CD14-positive monocyte (primary cell): ENCODE measurements at regions not wholly inside any gene's neighbourhood (a gene's known extent, or its start where the extent isn't known, plus 50 kb on each side); places are given as distances from the start of the nearest gene placed in this dataset.

Experiments
- DNase-seq, 3 donors: peaks; one replicate each; pipeline ENCODE4 v3.0.0-alpha.2; 2011 to 2022
- H2AFZ ChIP-seq: 2 replicates; pipeline ENCODE4 v1.6.0; 2012; ENCODE audit warnings: mild to moderate bottlenecking, low read depth, low read length, inconsistent platforms; ENCODE audit not compliant: insufficient read depth, poor library complexity, severe bottlenecking
- H3K27ac ChIP-seq, 2 donors: 1 replicate in 1 of 2; 2 replicates in 1 of 2; pipeline ENCODE4 v1.5.1; 2012 to 2013; ENCODE audit warnings: low read length in 2 of 2, control low read depth in 1 of 2, inconsistent platforms in 1 of 2, low read depth in 1 of 2, mild to moderate bottlenecking in 1 of 2
- H3K27me3 ChIP-seq, 2 donors: one replicate each; pipeline versions ENCODE4 v1.6.0 to v1.6.1; 2011 to 2013; ENCODE audit warnings: low read length in 2 of 2; ENCODE audit not compliant: control insufficient read depth in 2 of 2, insufficient read depth in 2 of 2
- H3K36me3 ChIP-seq, 2 donors: replicated peaks in 1 of 2; 1 replicate in 1 of 2; 2 replicates in 1 of 2; pipeline versions ENCODE4 v1.5.1 to v1.6.1; 2012 to 2013; ENCODE audit warnings: low read length in 2 of 2, control low read depth in 1 of 2, inconsistent platforms in 1 of 2, mild to moderate bottlenecking in 1 of 2; ENCODE audit not compliant: insufficient read depth in 2 of 2, control insufficient read depth in 1 of 2
- H3K4me1 ChIP-seq, 2 donors: 1 replicate in 1 of 2; 2 replicates in 1 of 2; pipeline versions ENCODE4 v1.5.1 to v1.6.1; 2012 to 2013; ENCODE audit warnings: low read length in 2 of 2, control low read depth in 1 of 2, inconsistent platforms in 1 of 2, mild to moderate bottlenecking in 1 of 2, moderate library complexity in 1 of 2; ENCODE audit not compliant: insufficient read depth in 2 of 2, control insufficient read depth in 1 of 2
- H3K4me2 ChIP-seq: replicated peaks from 2 replicates; pipeline ENCODE3; 2012; ENCODE audit warnings: low read length, moderate library complexity, mild to moderate bottlenecking; ENCODE audit not compliant: poor library complexity, severe bottlenecking; ENCODE audit errors: extremely low read depth
- H3K4me3 ChIP-seq, 3 experiments: fragments of 200-600 bp in 1 of 3; sonication (generic) in 1 of 3; replicated peaks in 1 of 3; 1 replicate in 2 of 3; 2 replicates in 1 of 3; pipeline ENCODE4 v1.5.1; 2011 to 2013; ENCODE audit warnings: low read length in 3 of 3, mild to moderate bottlenecking in 3 of 3, control low read depth in 2 of 3, low read depth in 2 of 3, inconsistent platforms in 1 of 3, moderate library complexity in 1 of 3
- H3K79me2 ChIP-seq: 2 replicates; pipeline ENCODE4 v1.6.0; 2012; ENCODE audit warnings: mild to moderate bottlenecking, control low read depth, inconsistent platforms, low read length, moderate library complexity; ENCODE audit not compliant: insufficient read depth
- H3K9ac ChIP-seq: 2 replicates; pipeline ENCODE4 v1.6.0; 2017; ENCODE audit warnings: low read length, mild to moderate bottlenecking; ENCODE audit not compliant: insufficient read depth, poor library complexity, severe bottlenecking
- H3K9me3 ChIP-seq, 2 donors: replicated peaks in 1 of 2; 1 replicate in 1 of 2; 2 replicates in 1 of 2; pipeline versions ENCODE4 v1.5.1 to v1.6.1; 2012 to 2013; ENCODE audit warnings: low read length in 2 of 2, control low read depth in 1 of 2; ENCODE audit not compliant: control insufficient read depth in 1 of 2, insufficient read depth in 1 of 2
- H4K20me1 ChIP-seq: 2 replicates; pipeline ENCODE4 v1.6.0; 2012; ENCODE audit warnings: mild to moderate bottlenecking, low read length, control low read depth, moderate library complexity; ENCODE audit not compliant: insufficient read depth
- H3K27ac Mint-ChIP-seq, 7 donors: one replicate each; pipeline ENCODE4 v1.8.0; 2020; ENCODE audit warnings: mild to moderate bottlenecking in 7 of 7, mixed read lengths in 7 of 7, moderate library complexity in 6 of 7, inconsistent platforms in 2 of 7
- H3K27me3 Mint-ChIP-seq, 3 donors: one replicate each; pipeline ENCODE4 v1.8.0; 2021 to 2022; ENCODE audit warnings: low read depth in 3 of 3, mild to moderate bottlenecking in 3 of 3, mixed read lengths in 3 of 3, moderate library complexity in 3 of 3, inconsistent platforms in 1 of 3
- H3K36me3 Mint-ChIP-seq, 2 donors: one replicate each; pipeline ENCODE4 v1.8.0; 2020; ENCODE audit warnings: mixed read lengths in 2 of 2, inconsistent platforms in 1 of 2, mild to moderate bottlenecking in 1 of 2
- H3K4me1 Mint-ChIP-seq: one replicate; pipeline ENCODE4 v1.8.0; 2020; ENCODE audit warnings: mild to moderate bottlenecking, mixed read lengths
- H3K4me3 Mint-ChIP-seq, 2 donors: one replicate each; pipeline ENCODE4 v1.8.0; 2020; ENCODE audit warnings: mild to moderate bottlenecking in 2 of 2, mixed read lengths in 2 of 2, moderate library complexity in 1 of 2
- H3K9me3 Mint-ChIP-seq, 7 donors: one replicate each; pipeline ENCODE4 v1.8.0; 2020 to 2022; ENCODE audit warnings: mixed read lengths in 7 of 7, mild to moderate bottlenecking in 6 of 7, moderate library complexity in 6 of 7, inconsistent platforms in 2 of 7
- WGBS: methylation state at CpG from one replicate; pipeline ENCODE4 v1.1.5; 2013; ENCODE audit warnings: missing lambda C conversion rate; ENCODE audit not compliant: insufficient coverage; 5-methylcytosine and 5-hydroxymethylcytosine counted together
- intact Hi-C, 2 donors: fragments of 100-400 bp; cut with micrococcal nuclease; formaldehyde crosslinking; loops; one replicate each; pipeline versions ENCODE4 v1.15.0 to v1.15.1; 2023
- TF ChIP-seq, protein P1 (sequence below): fragments of 200-600 bp; IDR thresholded peaks from one replicate; pipeline ENCODE4 v1.8.0; 2022; ENCODE audit warnings: antibody characterized with exemption, mild to moderate bottlenecking

DNA sequence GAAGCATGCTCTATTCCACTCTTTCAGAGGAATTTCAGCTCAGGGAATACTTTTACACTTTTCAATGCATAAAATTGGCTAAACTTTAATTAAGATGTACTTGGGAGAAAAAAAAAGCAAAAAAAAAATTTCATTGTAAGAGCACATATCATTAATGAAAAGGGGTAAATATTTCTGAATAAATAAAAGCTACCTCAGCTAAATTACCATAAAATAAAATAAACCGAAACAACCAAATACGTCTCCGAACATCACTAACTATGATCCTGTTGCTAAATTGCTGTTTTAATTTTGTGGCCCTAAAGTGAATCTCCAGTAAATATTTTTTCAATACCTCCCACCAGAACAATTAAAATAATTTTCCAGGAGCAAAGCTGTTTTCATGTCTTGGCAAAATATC, 203.7 kb upstream of the KCNJ16 start:
- no peaks in the 10 kb centered on the region for H3K79me2 ChIP-seq
- H3K36me3 ChIP-seq, result no peaks in the 10 kb centered on the region
- Mint-ChIP-seq H3K27ac (no peak overlapping the region), H3K4me3 (no peak overlapping the region), H3K36me3 (no peaks in the 10 kb centered on the region), H3K27me3 (peaks cover 0 to 2% (median 0%) of the 10 kb centered on the region in 3 donors), H3K4me1 (no peaks in the 10 kb centered on the region), H3K9me3 (peaks cover 5 to 18% (median 12%) of the 10 kb centered on the region in 7 donors)
- intact Hi-C loops, result no loop called here
- TF ChIP-seq, protein P1, sequence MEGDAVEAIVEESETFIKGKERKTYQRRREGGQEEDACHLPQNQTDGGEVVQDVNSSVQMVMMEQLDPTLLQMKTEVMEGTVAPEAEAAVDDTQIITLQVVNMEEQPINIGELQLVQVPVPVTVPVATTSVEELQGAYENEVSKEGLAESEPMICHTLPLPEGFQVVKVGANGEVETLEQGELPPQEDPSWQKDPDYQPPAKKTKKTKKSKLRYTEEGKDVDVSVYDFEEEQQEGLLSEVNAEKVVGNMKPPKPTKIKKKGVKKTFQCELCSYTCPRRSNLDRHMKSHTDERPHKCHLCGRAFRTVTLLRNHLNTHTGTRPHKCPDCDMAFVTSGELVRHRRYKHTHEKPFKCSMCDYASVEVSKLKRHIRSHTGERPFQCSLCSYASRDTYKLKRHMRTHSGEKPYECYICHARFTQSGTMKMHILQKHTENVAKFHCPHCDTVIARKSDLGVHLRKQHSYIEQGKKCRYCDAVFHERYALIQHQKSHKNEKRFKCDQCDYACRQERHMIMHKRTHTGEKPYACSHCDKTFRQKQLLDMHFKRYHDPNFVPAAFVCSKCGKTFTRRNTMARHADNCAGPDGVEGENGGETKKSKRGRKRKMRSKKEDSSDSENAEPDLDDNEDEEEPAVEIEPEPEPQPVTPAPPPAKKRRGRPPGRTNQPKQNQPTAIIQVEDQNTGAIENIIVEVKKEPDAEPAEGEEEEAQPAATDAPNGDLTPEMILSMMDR, result no peak
- peaks cover 0 to 15% of the 10 kb centered on the region in 2 donors for H3K9me3 ChIP-seq
- no peak overlapping the region for H2AFZ ChIP-seq
- DNase-seq, result no peak
- no peak overlapping the region for H3K27ac ChIP-seq
- H3K27me3 ChIP-seq, result no peaks in the 10 kb centered on the region
- H3K4me1 ChIP-seq, result peaks cover 0 to 3% of the 10 kb centered on the region in 2 donors
- H3K4me3 ChIP-seq, result no peak overlapping the region
- no peaks in the 10 kb centered on the region for H4K20me1 ChIP-seq
- WGBS, result 89% methylated on average over 3 of the region's 3 CpGs
- no peak overlapping the region for H3K4me2 ChIP-seq
- H3K9ac ChIP-seq, result no peak overlapping the region

DNA sequence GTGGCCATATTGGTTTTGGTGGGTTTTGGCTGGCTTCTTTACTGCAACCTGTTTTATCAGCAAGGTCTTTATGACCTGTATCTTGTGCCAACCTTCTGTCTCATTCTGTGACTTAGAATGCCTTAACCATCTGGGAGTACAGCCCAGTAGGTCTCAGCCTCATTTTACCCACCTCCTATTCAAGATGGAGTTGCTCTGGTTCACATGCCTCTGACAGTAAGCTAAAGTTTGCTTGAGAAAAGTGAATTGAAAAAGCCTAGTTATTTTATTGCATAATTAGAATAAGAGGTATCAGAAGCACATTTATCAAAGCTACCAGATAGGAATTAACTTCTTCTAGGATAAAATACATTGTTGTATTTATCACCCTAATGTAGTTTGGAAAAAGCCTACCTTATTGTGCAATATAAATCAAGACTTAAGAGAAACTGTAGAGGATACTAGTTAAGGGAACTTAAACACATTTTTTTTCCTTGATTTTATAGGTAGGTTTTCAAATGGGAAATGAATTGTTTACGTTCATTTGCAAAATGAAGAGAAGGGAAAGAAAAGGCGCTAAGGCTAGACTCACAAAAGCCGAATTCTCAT, 202.3 kb upstream of the KCNJ16 start:
- Histone ChIP-seq H3K79me2 (no peaks in the 10 kb centered on the region), H3K36me3 (no peaks in the 10 kb centered on the region), H3K27ac (no peak overlapping the region), H2AFZ (no peak overlapping the region), H3K9ac (no peak overlapping the region), H4K20me1 (no peaks in the 10 kb centered on the region), H3K9me3 (peaks cover 0 to 8% of the 10 kb centered on the region in 2 donors), H3K4me3 (no peak overlapping the region), H3K4me1 (peaks cover 4 to 17% of the 10 kb centered on the region in 2 donors), H3K4me2 (no peak overlapping the region), H3K27me3 (no peaks in the 10 kb centered on the region)
- H3K36me3 Mint-ChIP-seq, result no peaks in the 10 kb centered on the region
- H3K9me3 Mint-ChIP-seq, result peaks cover 3 to 15% (median 11%) of the 10 kb centered on the region in 7 donors
- H3K4me1 Mint-ChIP-seq, result peaks cover 5% of the 10 kb centered on the region
- no peak overlapping the region for H3K4me3 Mint-ChIP-seq
- no peak overlapping the region for H3K27ac Mint-ChIP-seq
- WGBS, result no CpG with 5 or more reads among the region's 3 CpGs
- TF ChIP-seq, protein P1, result no peak
- H3K27me3 Mint-ChIP-seq, result no peaks in the 10 kb centered on the region
- DNase-seq, result no peak
- intact Hi-C loops, result no loop called here
